CD4-positive, alpha-beta T cell (primary cell): ENCODE measurements at regions not wholly inside any gene's neighbourhood (a gene's known extent, or its start where the extent isn't known, plus 50 kb on each side); places are given as distances from the start of the nearest gene placed in this dataset.

Source experiments
- ATAC-seq: fragments of 200-7000 bp; cut with Tn5 transposase; one replicate; pipeline ENCODE4 v1.10.0; 2022; ENCODE audit warnings: mild to moderate bottlenecking; ENCODE audit not compliant: poor library complexity
- CTCF ChIA-PET: fragments of 350-600 bp; sonication (Branson Sonifier 250); formaldehyde crosslinking; loops from one replicate; lab custom pipeline; 2021; ENCODE audit warnings: antibody characterized with exemption, inconsistent platforms; lab: Charles Lee
- POLR2A ChIA-PET: fragments of 350-600 bp; sonication (Branson Sonifier 250); formaldehyde crosslinking; loops from one replicate; lab custom pipeline; 2021; ENCODE audit warnings: antibody characterized with exemption, inconsistent platforms; lab: Charles Lee
- DNase-seq, 14 experiments: peaks; one replicate each; pipeline ENCODE4 v3.0.0-alpha.2; 2013 to 2020; ENCODE audit warnings: mixed read lengths in 2 of 14
- H3K27ac ChIP-seq, 2 donors: one replicate each; pipeline versions ENCODE4 v1.5.1 to v1.7.0; 2013; ENCODE audit warnings: low read length in 2 of 2, low read depth in 1 of 2, mild to moderate bottlenecking in 1 of 2
- H3K27me3 ChIP-seq, 2 experiments: 1 replicate in 1 of 2; 2 replicates in 1 of 2; pipeline versions ENCODE4 v1.6.1 to v1.7.0; 2013; ENCODE audit warnings: low read length in 2 of 2, control low read depth in 1 of 2, mild to moderate bottlenecking in 1 of 2, moderate library complexity in 1 of 2; ENCODE audit not compliant: insufficient read depth in 2 of 2, control insufficient read depth in 1 of 2
- H3K36me3 ChIP-seq: one replicate; pipeline ENCODE4 v1.6.1; 2013; ENCODE audit warnings: low read length, control low read depth; ENCODE audit not compliant: insufficient read depth
- H3K4me1 ChIP-seq: one replicate; pipeline ENCODE4 v1.6.1; 2013; ENCODE audit warnings: low read length, control low read depth; ENCODE audit not compliant: insufficient read depth
- H3K4me3 ChIP-seq: one replicate; pipeline ENCODE4 v1.5.1; 2013; ENCODE audit warnings: mild to moderate bottlenecking, low read length, moderate library complexity
- H3K9me3 ChIP-seq, 2 experiments: 1 replicate in 1 of 2; 2 replicates in 1 of 2; pipeline versions ENCODE4 v1.6.1 to v1.7.0; 2013; ENCODE audit warnings: low read length in 2 of 2, mild to moderate bottlenecking in 2 of 2, control low read depth in 1 of 2, moderate library complexity in 1 of 2; ENCODE audit not compliant: control insufficient read depth in 1 of 2, insufficient read depth in 1 of 2
- H3K27ac Mint-ChIP-seq: one replicate; pipeline ENCODE4 v1.8.0; 2020; ENCODE audit warnings: mixed read lengths
- H3K27me3 Mint-ChIP-seq: one replicate; pipeline ENCODE4 v1.8.0; 2021; ENCODE audit warnings: mixed read lengths
- H3K36me3 Mint-ChIP-seq: one replicate; pipeline ENCODE4 v1.8.0; 2021; ENCODE audit warnings: low read depth, mixed read lengths
- H3K4me1 Mint-ChIP-seq: one replicate; pipeline ENCODE4 v1.8.0; 2021; ENCODE audit warnings: low read depth, mixed read lengths
- H3K4me3 Mint-ChIP-seq: one replicate; pipeline ENCODE4 v1.8.0; 2020; ENCODE audit warnings: mild to moderate bottlenecking, mixed read lengths
- H3K9me3 Mint-ChIP-seq: one replicate; pipeline ENCODE4 v1.8.0; 2020; ENCODE audit warnings: mixed read lengths
- CTCF ChIP-seq: fragments of 200-600 bp; IDR thresholded peaks from one replicate; pipeline ENCODE4 v1.8.0; 2022; ENCODE audit warnings: antibody characterized with exemption, mild to moderate bottlenecking
- intact Hi-C, 2 experiments: fragments of 100-400 bp; cut with DNase I in 1 of 2; cut with micrococcal nuclease in 1 of 2; formaldehyde crosslinking; loops; one replicate each; pipeline versions ENCODE4 v1.15.1 to v1.9.0; 2023 to 2025; cut with DNase I, micrococcal nuclease

DNA sequence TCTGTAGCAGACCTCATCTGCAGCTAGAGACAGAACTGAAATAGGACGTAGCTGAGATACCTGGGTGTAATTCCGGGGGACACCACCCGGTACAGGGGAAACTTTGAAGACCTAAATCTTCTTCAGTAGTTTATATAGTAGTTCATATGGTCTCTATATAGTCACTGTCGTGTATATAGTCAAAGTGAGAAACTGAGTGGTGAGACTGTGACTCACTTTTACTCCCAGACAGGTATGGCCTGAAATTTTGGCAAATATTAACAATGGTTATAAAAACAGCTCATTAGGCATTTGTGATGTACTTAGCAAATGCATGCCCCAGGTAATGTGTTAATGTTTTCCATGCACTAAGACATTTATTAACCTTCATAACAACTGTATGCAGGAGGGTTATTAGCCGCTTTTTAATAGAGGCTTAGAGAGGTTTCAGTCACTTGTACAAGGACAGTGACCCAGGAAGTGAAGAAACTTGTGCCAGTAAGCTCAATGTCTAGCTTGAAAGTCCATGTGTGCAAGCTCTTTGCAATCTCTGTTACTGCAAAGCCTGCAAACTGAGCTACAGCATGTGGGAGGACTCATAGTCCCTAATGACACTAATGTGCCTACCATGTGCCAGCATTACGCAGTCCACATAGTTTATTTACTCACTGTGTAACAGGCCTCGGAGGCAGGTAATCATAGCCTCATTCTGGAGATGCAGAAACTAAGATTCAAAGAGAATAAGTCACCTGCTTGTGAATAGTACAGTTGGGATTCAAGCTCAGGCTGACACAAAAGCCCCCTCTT, 165.4 kb upstream of the CHD6 start:
- H3K36me3 ChIP-seq = no peaks in the 10 kb centered on the region
- no peak for ATAC-seq
- Mint-ChIP-seq H3K36me3 (no peaks in the 10 kb centered on the region), H3K27ac (no peak overlapping the region), H3K27me3 (peaks cover 10% of the 10 kb centered on the region), H3K9me3 (no peaks in the 10 kb centered on the region), H3K4me3 (no peak overlapping the region), H3K4me1 (no peaks in the 10 kb centered on the region)
- H3K9me3 ChIP-seq = no peaks in the 10 kb centered on the region
- H3K27me3 ChIP-seq = peaks cover 0 to 9% of the 10 kb centered on the region in 2 experiments
- POLR2A ChIA-PET = no interaction called here
- CTCF ChIA-PET = no interaction called here
- H3K4me1 ChIP-seq = no peaks in the 10 kb centered on the region
- TF ChIP-seq CTCF = no peak
- DNase-seq = no peak
- no peak overlapping the region for H3K4me3 ChIP-seq
- intact Hi-C loops = no loop called here
- H3K27ac ChIP-seq = no peak overlapping the region

- ChIA-PET POLR2A (no interaction called here), CTCF (no interaction called here)
- Mint-ChIP-seq H3K4me3 (no peak overlapping the region), H3K27ac (no peak overlapping the region), H3K36me3 (no peaks in the 10 kb centered on the region), H3K27me3 (peaks cover 5% of the 10 kb centered on the region), H3K9me3 (no peaks in the 10 kb centered on the region), H3K4me1 (no peaks in the 10 kb centered on the region)
- Histone ChIP-seq H3K27ac (no peak overlapping the region), H3K27me3 (peaks cover 0 to 12% of the 10 kb centered on the region in 2 experiments), H3K9me3 (no peaks in the 10 kb centered on the region), H3K36me3 (no peaks in the 10 kb centered on the region), H3K4me3 (no peak overlapping the region), H3K4me1 (no peaks in the 10 kb centered on the region)
- no peak for TF ChIP-seq CTCF
- intact Hi-C loops = no loop called here
- no peak for ATAC-seq
- DNase-seq = no peak
Observed at GRCh38 chr20:41782730-41783406, 164.7 kb upstream of the CHD6 start.

- DNase-seq (no peak), ATAC-seq (no peak)
- POLR2A ChIA-PET = no interaction called here
- Histone ChIP-seq H3K4me3 (no peak overlapping the region), H3K36me3 (no peaks in the 10 kb centered on the region), H3K27me3 (peaks cover 0 to 12% of the 10 kb centered on the region in 2 experiments), H3K4me1 (no peaks in the 10 kb centered on the region), H3K27ac (no peak overlapping the region), H3K9me3 (no peaks in the 10 kb centered on the region)
- no peak for TF ChIP-seq CTCF
- CTCF ChIA-PET = no interaction called here
- Mint-ChIP-seq H3K27ac (no peak overlapping the region), H3K36me3 (no peaks in the 10 kb centered on the region), H3K4me3 (no peak overlapping the region), H3K27me3 (peaks cover 8% of the 10 kb centered on the region), H3K9me3 (no peaks in the 10 kb centered on the region), H3K4me1 (no peaks in the 10 kb centered on the region)
- intact Hi-C loops = no loop called here
Observed at GRCh38 chr20:41782255-41782654, 164.1 kb upstream of the CHD6 start.
